Fibroblast of skin of scalp (primary cell): ENCODE measurements at regions not wholly inside any gene's neighbourhood (a gene's known extent, or its start where the extent isn't known, plus 50 kb on each side); places are given as distances from the start of the nearest gene placed in this dataset.
A peak's percentile ranks its signal among the peaks of the same experiment; 100 is the strongest.
"Not testable (repeated sequence)": the region's sequence is repeated elsewhere in the genome, so short reads cannot be mapped to it uniquely, and the experiment has no call there.

Source experiments
- DNase-seq: peaks from one replicate; pipeline ENCODE4 v3.0.0-alpha.2; 2013

DNA sequence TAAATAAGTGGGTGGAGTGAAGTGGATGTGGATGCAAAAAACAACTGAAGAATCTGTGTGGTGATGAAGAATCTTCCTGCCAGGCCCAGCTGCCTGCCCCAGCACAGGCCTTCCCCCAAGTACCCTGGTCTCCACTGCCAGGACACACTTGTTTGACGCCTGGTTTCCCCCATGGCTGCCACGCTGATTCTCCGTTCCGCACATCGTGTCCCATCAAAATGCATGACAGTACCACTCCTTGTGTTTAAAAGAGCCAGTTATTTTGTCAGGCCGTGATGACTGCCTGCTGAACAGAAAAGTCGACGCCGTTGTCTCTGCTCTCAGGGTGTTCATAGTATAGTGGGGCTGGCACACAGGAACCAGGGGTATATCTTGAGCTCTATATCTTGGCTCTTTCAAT is 50.3 kb upstream of the KYNU start:
- no peak for DNase-seq

DNA sequence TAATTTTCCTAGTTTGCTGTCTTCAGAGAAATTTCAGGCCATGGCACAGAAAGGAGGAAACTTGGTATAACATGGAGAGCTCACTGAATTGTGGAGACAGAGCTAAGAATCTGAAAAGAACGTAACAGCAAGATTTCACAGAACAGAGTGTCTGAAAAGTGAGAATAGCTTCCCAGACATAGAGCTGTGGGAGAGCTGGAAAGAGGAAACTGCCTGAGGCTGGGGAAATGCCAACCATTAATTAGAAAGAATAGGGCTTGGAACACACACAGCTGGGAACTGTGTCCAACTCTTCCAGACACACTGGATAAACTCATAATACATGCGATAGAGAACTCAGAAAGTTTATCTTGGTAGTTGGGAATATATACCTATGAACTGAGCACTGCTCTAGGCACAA is 51.6 kb upstream of the KYNU start:
- peak; percentile 34 for DNase-seq

DNA sequence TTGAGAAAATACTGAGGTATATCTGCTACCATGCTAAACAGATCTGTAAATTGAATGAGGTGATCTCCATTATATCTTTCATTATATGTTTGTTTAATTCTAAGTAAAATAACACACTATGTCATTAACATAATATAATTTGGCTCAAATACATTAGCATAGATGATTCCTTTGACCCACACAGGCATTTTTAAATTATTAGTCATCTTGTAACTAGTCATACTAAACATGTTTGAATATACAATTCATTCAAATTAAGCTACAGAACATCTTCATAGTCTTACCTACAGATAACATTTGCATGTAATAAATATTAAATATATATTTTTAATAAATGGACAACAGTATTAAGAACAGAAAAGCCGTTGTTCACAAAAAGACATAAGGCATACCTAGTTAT is 52.7 kb upstream of the KYNU start:
- peak; percentile 22 for DNase-seq

DNA sequence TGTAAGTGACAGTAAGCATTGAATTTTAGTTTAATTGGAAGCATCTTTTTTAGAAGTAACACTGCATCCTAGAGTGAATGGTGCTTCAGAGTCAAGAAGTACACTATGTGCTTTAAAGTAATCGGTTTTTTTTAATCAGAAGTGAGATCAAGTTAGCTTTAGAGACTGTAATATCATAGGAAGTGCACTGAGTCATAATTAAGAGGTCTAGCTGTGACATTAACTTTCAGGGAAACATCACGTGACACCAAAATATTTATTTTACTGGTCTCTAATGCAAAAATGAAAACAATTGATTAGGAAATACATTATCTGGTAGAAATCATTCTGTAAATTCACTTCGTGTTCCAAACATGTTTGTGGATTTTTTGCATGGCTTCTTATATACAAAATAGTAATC is 55.3 kb upstream of the KYNU start:
- DNase-seq = no peak

DNA sequence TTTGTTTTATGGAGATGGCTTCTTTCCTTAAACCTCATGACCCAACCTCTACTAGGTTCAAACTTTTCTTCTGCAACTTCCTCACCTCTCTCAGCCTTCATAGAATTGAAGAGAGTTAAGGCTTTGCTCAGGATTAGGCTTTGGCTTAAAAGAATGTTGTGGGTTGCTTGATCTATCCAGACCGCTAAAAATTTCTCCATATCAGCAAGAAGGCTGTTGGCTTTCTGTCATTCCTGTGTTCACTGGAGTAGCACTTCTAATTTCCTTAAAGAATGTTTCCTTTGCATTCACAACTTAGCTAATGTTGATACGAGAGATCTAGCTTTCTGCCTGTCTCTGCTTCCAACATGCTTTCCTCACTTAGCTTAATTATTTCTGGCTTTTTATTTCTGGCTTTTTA is 58.1 kb upstream of the KYNU start:
- DNase-seq = no peak

DNA sequence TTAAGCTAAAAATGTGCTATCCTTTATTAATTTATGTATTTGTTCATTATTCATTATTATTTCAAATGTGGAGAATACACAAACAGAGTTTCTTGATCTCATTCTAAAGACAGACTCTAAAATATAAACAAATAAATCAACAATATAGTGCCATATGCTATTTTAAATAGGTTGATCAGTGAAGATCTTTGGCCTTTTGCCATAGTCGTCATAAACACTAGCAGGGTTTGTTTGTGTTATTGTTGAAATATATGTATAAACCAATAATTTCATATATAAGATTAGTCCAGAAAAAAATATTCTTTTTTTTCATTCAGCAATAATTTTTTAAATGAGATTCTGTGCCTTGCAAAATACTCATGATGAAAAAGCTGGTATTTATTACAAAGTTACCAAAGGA is 62.1 kb upstream of the KYNU start:
- no peak for DNase-seq

DNA sequence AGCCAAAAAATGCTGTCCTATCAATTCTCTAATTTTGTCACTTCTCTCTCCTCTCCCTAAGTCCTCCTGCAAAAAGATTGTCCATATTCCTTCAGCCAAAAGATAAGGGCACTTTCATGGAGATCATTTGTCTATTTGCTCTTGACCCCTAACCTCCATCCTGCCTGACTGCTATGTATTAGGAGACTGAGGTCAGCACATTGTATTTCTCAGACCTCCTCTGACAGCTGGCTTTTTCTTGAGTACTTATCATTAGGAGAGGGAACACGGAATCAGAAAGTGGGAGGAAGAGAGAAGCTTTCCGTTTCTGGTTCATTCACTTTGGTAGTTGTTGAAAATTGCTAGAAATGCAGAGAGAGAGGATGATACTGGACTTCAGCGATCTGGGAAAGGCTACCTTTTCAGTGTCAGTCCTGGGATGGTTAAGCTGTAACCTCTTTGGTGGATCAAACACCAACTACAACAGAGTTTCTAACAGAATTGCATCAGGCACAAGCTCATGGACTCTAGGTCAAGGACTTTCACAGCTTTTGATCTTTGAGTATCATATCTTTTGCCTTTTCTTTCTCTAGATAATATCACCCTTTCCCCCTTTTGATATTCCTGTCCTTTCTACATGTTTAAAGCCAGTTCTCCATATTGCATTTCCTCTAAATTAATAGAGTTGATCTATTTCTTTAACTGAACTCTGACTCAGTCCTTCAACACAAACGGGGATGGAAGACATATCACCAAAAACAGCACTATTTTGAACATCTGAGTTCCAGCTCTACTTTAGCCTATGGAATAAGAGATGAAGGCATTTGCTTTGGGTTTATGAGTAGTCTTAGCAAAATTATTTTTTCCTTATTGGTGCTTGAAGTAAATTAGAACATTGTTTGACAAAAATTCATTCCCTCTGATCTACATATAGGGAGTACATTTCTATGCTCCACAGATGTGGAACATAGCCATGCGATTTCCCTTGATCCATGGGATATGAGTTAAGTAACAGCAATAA is 63.3 kb upstream of the KYNU start:
- DNase-seq = no peak

DNA sequence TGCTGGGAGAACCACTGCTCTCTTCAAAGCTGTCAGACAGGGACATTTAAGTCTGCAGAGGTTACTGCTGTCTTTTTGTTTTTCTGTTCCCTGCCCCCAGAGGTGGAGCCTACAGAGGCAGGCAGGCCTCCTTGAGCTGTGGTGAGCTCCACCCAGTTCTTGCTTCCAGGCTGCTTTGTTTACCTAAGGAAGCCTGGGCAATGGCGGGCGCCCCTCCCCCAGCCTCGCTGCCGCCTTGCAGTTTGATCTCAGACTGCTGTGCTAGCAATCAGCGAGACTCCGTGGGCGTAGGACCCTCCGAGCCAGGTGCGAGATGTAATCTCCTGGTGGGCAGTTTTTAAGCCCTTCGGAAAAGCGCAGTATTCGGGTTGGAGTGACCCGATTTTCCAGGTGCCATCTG is 65.8 kb upstream of the KYNU start:
- DNase-seq = not testable (repeated sequence)

DNA sequence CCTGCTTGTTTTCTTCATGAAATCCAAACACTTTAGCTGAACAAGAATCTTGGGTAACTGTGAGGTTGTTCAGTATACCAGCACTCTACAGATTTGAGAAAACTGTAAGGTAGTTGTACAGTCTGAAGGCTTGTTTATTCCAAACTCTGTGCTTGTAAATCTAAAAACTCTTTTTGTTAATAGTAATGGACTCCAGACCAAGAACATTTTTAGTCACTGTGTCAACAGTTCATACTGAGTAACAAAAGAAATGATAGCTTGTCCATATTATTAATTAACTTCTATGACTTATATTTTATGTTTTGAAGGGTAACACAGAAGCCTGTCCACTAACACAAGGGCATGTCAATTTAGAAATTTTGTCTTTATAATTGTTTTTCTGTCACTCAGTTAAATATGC is 72.2 kb upstream of the KYNU start:
- no peak for DNase-seq

DNA sequence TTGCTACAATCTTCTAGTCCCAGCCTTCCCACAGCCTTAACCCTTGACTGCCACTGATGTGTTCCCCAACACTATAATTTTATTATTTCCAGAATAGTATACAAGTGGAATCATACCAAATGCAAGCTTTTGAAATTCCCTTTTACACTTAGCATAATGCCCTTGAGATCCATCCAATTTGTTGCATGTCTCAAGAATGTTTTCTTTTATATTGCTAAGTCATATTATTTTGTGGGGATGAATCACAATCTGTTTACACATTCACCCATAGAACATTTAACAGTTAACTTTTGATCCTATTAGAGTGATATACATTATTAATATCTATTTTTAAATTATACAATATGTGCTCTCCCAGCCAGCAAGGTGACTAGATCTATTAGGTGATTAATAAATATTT is 74.3 kb upstream of the KYNU start:
- DNase-seq = no peak

DNA sequence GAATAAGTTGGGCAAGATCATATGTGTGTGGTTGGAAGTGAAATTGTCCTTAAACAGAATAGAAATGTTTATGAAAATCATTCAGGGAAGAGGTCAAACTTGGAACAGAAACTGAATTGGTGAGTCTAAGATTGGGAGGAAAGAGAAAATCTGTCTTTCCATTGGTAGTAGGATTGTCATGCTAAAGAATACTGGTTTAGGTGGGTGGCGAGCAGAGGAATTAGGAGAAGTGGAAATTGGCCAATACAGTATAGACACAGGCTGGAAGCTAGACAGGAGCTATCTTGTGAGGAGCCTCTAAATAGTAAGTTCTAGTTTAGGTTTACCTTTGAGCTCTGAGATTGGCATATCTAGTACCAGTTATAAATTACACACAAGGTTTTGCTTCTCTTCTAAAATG is 80.9 kb upstream of the KYNU start:
- no peak for DNase-seq

DNA sequence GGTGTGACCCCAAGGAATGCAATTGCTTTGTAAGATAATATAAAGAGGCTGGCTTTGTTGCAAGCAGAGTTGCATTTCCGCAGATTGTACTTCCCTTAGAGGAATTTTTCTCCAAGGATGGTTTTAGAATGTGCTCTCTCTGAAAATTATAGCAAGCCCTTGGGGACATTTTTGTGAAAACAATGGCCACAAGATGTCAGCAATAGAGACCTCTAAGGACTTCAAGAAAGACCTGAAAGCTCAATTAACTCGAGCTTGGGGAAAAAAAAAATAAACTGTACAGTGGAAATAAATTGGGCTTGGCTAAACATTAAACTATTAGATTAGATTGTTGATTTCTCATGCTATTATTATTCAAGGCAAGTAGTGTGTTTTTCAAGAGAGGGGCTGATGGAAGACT is 81.3 kb upstream of the KYNU start:
- DNase-seq = peak; percentile 5

DNA sequence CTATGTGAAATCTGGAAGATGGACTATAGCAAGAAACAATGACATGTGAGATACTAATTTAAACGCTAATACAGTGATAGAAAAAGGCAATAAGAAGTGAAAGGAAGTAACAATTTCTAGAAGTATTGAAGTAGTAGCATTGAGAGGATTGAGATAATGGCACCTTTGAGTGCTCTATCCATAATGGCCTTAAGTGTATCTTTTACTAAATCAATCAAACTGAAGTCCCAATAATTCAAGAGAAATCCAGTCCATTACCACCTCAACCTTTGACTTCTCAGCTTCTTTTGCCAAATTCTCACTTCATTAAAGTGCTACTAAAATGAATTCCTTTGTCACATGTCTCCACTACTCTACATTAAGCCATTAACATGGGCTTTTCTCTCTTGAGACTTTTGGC is 82.6 kb upstream of the KYNU start:
- DNase-seq = no peak

DNA sequence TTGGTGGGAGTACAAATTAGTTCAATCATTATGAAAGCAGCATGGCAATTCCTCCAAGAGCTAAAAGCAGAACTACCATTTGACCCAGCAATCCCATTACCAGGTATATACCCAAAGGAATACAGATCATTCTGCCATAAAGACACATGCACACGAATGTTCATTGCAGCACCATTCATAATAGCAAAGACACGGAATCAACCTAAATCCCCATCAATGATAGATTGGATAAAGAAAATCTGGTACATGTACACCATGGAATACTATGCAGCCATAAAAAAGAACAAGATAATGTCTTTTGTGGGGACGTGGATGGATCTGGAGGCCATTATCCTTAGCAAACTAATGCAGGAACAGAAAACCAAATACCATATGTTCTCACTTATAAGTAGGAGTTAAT is 85.1 kb upstream of the KYNU start:
- not testable (repeated sequence) for DNase-seq

DNA sequence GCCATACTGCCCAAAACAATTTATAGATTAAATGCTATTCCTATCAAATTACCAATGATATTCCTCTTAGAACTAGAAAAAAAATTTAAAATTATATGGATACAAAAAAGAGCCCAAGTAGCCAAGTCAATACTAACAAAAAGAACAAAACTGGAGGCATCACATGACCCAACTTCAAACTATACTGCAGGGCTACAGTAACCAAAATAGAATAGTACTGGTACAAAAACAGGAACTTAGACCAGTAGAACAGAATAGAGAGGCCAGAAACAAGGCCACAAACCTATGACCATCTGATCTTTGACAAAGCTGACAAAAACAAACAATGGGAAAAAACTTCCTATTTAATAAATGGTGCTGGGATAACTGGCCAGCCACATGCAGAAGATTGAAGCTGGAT is 86.1 kb upstream of the KYNU start:
- no peak for DNase-seq

DNA sequence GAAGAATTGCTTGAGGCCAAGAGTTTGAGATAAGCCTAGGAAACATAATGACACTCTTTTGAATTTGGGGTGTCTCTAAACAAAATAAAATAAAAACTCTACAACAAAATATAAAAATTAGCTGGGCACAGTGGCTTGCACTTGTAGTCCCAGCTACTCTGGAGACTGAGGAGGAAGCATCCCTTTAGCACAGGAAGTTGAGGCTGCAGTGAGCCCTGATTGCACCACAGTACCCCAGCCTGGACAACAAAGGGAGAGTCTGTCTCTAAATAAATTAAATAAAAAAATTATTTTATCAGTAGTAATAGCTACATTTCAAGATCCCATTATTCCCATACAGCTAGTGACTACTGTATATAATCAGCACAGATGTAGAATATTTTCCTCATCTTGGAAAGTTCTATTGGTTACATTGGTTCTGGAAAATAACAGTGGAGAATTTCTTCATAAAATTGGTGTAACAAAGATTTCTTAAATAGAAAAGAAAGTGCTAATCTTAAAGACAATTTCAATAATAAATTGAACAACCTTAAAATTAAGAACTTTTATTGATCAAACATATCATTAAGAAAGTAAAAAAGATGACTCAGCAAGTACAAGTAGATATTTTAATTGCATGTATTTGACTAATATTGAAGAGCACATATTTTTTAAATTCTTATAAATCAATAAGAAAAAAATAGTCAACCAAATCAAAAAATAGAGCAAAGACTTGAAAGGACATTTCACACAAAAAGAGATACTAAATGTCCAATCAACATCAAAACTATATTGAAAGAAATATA is 90.4 kb upstream of the KYNU start:
- DNase-seq = no peak

DNA sequence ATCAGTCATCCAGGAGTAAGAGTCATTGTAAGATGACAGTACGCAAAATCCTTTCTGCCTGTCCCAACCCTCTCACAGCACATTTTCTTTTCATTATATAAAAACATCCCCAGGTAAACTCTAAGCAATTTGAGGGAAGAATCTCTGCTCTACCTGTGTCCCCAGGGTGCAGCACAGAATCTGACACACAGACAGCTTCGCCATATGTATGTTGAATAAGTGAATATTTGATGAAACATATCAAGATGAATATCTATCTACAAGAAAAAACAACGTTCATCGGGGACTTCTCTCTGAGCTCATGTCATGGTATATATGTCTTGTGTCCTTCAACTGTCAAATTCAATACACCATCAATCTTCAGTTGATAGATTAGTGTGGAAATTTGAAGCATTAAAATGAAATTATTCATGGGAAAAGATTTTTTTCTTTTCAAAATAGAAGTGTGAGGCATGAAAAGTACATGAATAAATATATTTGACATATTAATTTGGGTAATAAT is 94.5 kb upstream of the KYNU start:
- DNase-seq = no peak

DNA sequence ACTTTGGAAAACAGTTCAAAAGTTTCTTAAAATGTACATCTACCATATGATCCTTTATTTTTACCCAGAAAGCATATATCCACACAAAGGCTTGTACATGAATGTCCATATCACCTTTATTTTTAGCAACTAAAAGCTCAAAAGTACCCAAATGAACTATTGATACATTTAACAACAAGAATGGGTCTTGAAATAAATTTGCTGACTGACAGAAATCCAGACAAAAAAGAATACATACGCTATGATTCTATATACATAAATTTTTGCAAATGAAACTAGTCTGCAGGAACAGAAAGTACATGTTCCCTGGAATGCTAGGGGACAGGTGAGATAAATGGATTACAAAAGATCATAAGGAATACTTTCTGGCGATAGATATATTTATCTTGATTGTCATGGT is 96.3 kb upstream of the KYNU start:
- no peak for DNase-seq

DNA sequence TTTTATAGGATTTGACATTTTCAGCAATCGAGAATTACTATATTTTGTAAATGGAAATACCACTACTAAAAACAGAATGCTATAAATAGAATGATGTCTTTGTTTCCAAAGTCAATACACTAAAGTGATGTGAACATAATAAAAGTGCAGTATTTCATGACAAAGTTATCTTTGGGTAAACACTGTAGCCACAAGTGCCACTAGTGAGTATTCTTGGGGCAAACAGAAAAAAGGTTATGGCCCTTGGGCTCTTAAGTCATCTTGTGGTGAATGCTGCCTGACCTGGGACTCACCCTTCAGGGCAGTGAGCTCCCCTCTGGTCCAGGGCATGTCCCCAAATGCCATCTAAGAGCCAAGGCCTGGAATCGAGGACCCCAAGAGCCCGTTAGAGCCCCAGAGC is 99.2 kb upstream of the KYNU start:
- no peak for DNase-seq

DNA sequence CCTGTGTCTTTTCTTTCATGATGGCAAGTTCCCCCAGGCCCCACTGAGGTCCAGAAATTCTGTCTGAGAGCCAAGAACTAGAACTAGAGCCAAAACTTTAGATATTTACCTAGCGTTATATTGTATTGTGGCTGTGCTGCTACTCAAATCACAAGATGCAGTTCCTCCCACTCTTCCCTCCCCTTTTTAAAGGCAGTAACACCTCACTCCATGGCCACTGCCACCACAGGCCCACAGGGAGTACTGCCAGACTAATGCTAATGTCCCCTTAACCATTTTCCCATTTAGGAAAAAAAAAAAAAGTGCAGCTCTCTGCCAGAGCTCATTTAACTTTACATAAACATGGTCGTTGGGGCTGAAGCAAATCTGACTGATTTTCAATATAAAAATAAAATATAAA is 99.7 kb upstream of the KYNU start:
- DNase-seq = no peak

DNA sequence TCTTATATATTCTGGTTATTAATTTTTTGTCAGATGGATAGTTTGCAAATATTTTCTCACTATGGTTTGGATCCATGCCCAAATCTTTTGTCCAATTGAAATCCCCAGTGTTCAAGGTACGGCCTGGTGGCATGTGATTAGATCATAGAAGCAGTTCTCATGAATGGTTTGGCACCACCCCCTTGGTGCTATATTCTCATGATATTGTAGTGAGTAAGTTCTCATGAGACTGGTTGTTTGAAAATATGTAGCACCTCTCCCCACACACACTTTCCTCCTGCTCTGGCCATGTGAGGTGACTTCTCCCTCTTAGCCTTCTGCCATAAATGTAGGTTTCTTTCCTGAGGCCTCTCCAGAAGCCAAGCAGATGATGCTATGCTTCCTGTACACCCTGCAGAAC is 107.7 kb upstream of the KYNU start:
- no peak for DNase-seq

DNA sequence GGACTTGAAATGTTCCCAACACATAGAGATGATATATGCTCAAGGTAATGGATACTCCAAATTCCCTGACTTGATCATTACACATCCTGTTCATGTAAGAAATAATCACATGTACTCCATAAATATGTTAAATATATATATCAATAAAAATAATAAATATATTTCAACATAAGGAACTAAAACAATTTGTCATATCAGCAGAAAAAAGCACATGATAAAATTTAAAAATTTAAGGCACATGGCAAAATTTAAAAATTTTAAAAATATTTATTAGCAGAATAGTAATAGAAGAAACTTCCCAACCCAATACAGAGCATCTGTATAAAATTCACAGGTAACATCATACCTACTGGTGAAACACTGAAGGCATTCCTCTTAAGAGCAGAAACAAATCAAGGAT is 109.6 kb upstream of the KYNU start:
- DNase-seq = no peak

DNA sequence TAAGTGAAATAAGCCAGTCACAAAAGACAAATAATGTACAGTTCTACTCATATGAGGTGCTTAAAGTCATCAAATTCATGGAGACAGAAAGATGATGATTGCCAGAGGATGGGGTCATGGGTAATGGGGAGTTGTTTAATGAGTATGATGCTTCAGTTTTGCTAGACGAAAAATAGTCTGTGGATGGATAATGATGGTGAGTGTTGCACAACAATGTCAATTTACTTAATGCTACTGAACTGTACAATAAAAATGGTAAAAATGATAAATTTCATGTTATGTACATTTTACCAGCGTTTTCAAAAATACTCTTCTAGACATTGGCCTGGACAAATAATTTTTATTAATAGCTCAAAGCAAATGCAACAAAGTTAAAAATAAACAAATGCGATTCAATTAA is 118.5 kb upstream of the KYNU start:
- no peak for DNase-seq

DNA sequence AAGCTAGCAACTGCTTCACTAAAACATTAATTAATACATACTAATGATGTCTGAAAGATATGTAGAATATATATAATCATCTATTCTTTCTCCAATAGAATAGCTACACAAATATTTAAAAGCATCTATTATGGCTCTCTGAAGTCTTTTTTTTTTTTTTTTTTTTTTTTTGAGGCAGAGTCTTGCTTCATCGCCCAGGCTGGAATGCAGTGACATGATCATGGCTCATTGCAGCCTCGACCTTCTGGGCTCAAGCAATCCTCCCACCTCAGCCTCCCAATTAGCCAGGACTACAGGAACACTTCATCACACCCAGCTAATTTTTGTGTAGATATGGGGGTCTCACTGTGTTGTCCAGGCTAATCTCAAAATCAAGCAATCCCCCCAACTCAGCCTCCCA is 120.4 kb upstream of the KYNU start:
- DNase-seq = no peak
